Gastroesophageal sphincter (tissue), 3 donors: ENCODE measurements at regions not wholly inside any gene's neighbourhood (a gene's known extent, or its start where the extent isn't known, plus 50 kb on each side); places are given as distances from the start of the nearest gene placed in this dataset.

Source experiments
- POLR2AphosphoS5 ChIP-seq: sonication (generic); formaldehyde crosslinking; IDR thresholded peaks from one replicate; pipeline ENCODE4 v1.6.1; 2017; ENCODE audit warnings: antibody characterized with exemption
- TF ChIP-seq, protein P1 (sequence below), 4 experiments: fragments of 200-600 bp in 2 of 4; fragments of 450-650 bp in 2 of 4; sonication (generic) in 1 of 4; IDR thresholded peaks; one replicate each; pipeline ENCODE4 v1.5.1; 2017 to 2019; ENCODE audit warnings: antibody characterized with exemption in 4 of 4, mild to moderate bottlenecking in 2 of 4, moderate library complexity in 2 of 4

DNA sequence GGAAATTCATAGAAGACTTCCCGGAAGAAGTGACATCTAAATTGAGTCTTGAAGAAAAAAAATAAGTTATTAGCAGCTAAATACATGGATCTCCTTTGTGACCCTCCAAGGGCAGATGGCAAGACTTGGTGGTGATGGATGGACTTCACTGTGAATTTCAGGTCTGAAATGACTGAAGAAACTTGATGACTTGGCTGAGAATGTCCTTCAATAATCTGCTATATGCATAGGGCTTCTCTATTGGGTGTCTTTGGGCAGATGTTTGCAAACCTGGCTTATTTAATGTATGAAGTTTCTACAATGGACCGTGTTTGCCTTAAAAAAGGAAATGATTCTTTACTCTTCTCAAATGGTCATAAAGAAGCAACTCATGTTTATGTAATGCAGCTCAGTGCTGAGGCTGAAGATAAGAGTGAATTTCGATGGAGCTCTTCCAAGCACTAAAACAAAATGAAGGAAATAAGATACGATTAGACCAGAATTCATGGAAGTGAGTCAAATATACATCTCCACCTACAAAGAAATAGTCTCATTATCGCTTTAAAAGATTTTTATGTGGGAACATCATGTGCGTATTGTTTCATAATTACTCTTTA is 116.6 kb upstream of the WDR11 start:
- TF ChIP-seq, protein P1, sequence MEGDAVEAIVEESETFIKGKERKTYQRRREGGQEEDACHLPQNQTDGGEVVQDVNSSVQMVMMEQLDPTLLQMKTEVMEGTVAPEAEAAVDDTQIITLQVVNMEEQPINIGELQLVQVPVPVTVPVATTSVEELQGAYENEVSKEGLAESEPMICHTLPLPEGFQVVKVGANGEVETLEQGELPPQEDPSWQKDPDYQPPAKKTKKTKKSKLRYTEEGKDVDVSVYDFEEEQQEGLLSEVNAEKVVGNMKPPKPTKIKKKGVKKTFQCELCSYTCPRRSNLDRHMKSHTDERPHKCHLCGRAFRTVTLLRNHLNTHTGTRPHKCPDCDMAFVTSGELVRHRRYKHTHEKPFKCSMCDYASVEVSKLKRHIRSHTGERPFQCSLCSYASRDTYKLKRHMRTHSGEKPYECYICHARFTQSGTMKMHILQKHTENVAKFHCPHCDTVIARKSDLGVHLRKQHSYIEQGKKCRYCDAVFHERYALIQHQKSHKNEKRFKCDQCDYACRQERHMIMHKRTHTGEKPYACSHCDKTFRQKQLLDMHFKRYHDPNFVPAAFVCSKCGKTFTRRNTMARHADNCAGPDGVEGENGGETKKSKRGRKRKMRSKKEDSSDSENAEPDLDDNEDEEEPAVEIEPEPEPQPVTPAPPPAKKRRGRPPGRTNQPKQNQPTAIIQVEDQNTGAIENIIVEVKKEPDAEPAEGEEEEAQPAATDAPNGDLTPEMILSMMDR (IDR thresholded peaks at IDR 0.05): no peak
- no peak for TF ChIP-seq POLR2AphosphoS5
